ENCODE measurements at regions not wholly inside any gene's neighbourhood (a gene's known extent, or its start where the extent isn't known, plus 50 kb on each side); places are given as distances from the start of the nearest gene placed in this dataset.

GRCh38 chr13:81779876-81780275 lies 1439.0 kb upstream of the SPRY2 start:
- Histone ChIP-seq H3K27ac (ENCODE audit: low read length) (no peak overlapping the region), H3K36me3 (ENCODE audit: control insufficient read depth, insufficient read depth, low read length) (no peaks in the 10 kb centered on the region), H3K4me1 (ENCODE audit: control insufficient read depth, insufficient read depth, low read length) (no peaks in the 10 kb centered on the region), H3K9me3 (ENCODE audit: control insufficient read depth, low read depth, low read length) (no peaks in the 10 kb centered on the region), H3K4me3 (ENCODE audit: low read length) (no peak overlapping the region), H3K27me3 (ENCODE audit: control insufficient read depth, insufficient read depth, low read length) (no peaks in the 10 kb centered on the region)
- DNase-seq: no peak

GRCh38 chr13:81778350-81778749 lies 1437.4 kb upstream of the SPRY2 start:
- no CpG with 5 or more reads among the region's 1 CpG for WGBS (ENCODE audit: insufficient coverage, low lambda C conversion rate)
- Histone ChIP-seq H3K36me3 (ENCODE audit: control insufficient read depth, insufficient read depth, low read length) (no peaks in the 10 kb centered on the region), H3K4me3 (ENCODE audit: low read length) (no peak overlapping the region), H3K27ac (ENCODE audit: low read length) (no peak overlapping the region), H3K9me3 (ENCODE audit: control insufficient read depth, low read depth, low read length) (no peaks in the 10 kb centered on the region), H3K4me1 (ENCODE audit: control insufficient read depth, insufficient read depth, low read length) (no peaks in the 10 kb centered on the region), H3K27me3 (ENCODE audit: control insufficient read depth, insufficient read depth, low read length) (no peaks in the 10 kb centered on the region)
- no peak for DNase-seq

- H3K4me3 ChIP-seq (ENCODE audit: low read length): no peak overlapping the region
- H3K4me1 ChIP-seq (ENCODE audit: control insufficient read depth, insufficient read depth, low read length): peaks cover 12% of the 10 kb centered on the region
- no peak overlapping the region for H3K27ac ChIP-seq (ENCODE audit: low read length)
- H3K27me3 ChIP-seq (ENCODE audit: control insufficient read depth, insufficient read depth, low read length): no peaks in the 10 kb centered on the region
- no CpG with 5 or more reads among the region's 1 CpG for WGBS (ENCODE audit: insufficient coverage, low lambda C conversion rate)
- no peak for DNase-seq
- no peaks in the 10 kb centered on the region for H3K9me3 ChIP-seq (ENCODE audit: control insufficient read depth, low read depth, low read length)
- no peaks in the 10 kb centered on the region for H3K36me3 ChIP-seq (ENCODE audit: control insufficient read depth, insufficient read depth, low read length)
Observed at GRCh38 chr13:81773263-81773662, 1432.3 kb upstream of the SPRY2 start.

GRCh38 chr13:81771951-81772350 lies 1431.0 kb upstream of the SPRY2 start:
- H3K27ac ChIP-seq (ENCODE audit: low read length): peak overlapping the region; percentile 79
- no peak overlapping the region for H3K4me3 ChIP-seq (ENCODE audit: low read length)
- no peaks in the 10 kb centered on the region for H3K27me3 ChIP-seq (ENCODE audit: control insufficient read depth, insufficient read depth, low read length)
- H3K36me3 ChIP-seq (ENCODE audit: control insufficient read depth, insufficient read depth, low read length): no peaks in the 10 kb centered on the region
- H3K9me3 ChIP-seq (ENCODE audit: control insufficient read depth, low read depth, low read length): no peaks in the 10 kb centered on the region
- 63% methylated on average over 1 of the region's 2 CpGs for WGBS (ENCODE audit: insufficient coverage, low lambda C conversion rate)
- peaks cover 12% of the 10 kb centered on the region for H3K4me1 ChIP-seq (ENCODE audit: control insufficient read depth, insufficient read depth, low read length)
- peak; percentile 23 to 54 for DNase-seq

- Histone ChIP-seq H3K4me1 (ENCODE audit: control insufficient read depth, insufficient read depth, low read length) (peaks cover 12% of the 10 kb centered on the region), H3K27me3 (ENCODE audit: control insufficient read depth, insufficient read depth, low read length) (no peaks in the 10 kb centered on the region), H3K4me3 (ENCODE audit: low read length) (no peak overlapping the region), H3K9me3 (ENCODE audit: control insufficient read depth, low read depth, low read length) (no peaks in the 10 kb centered on the region), H3K36me3 (ENCODE audit: control insufficient read depth, insufficient read depth, low read length) (no peaks in the 10 kb centered on the region), H3K27ac (ENCODE audit: low read length) (peak overlapping the region; percentile 79)
- 29% methylated on average over 2 of the region's 2 CpGs for WGBS (ENCODE audit: insufficient coverage, low lambda C conversion rate)
- peak; percentile 26 to 76 for DNase-seq
Observed at GRCh38 chr13:81770868-81771505, 1430.1 kb upstream of the SPRY2 start.

GRCh38 chr13:81762449-81762848 lies 1421.5 kb upstream of the SPRY2 start:
- Histone ChIP-seq H3K27ac (ENCODE audit: low read length) (no peak overlapping the region), H3K4me1 (ENCODE audit: control insufficient read depth, insufficient read depth, low read length) (peaks cover 3% of the 10 kb centered on the region), H3K36me3 (ENCODE audit: control insufficient read depth, insufficient read depth, low read length) (no peaks in the 10 kb centered on the region), H3K9me3 (ENCODE audit: control insufficient read depth, low read depth, low read length) (peaks cover 10% of the 10 kb centered on the region), H3K4me3 (ENCODE audit: low read length) (no peak overlapping the region), H3K27me3 (ENCODE audit: control insufficient read depth, insufficient read depth, low read length) (no peaks in the 10 kb centered on the region)
- no CpG with 5 or more reads among the region's 1 CpG for WGBS (ENCODE audit: insufficient coverage, low lambda C conversion rate)
- DNase-seq: no peak

- whole genome bisulfite sequencing (ENCODE audit: insufficient coverage, low lambda C conversion rate): no CpG with 5 or more reads among the region's 2 CpGs
- Histone ChIP-seq H3K9me3 (ENCODE audit: control insufficient read depth, low read depth, low read length) (peaks cover 10% of the 10 kb centered on the region), H3K4me3 (ENCODE audit: low read length) (no peak overlapping the region), H3K27me3 (ENCODE audit: control insufficient read depth, insufficient read depth, low read length) (no peaks in the 10 kb centered on the region), H3K4me1 (ENCODE audit: control insufficient read depth, insufficient read depth, low read length) (peaks cover 3% of the 10 kb centered on the region), H3K27ac (ENCODE audit: low read length) (peak overlapping the region; percentile 7), H3K36me3 (ENCODE audit: control insufficient read depth, insufficient read depth, low read length) (no peaks in the 10 kb centered on the region)
- DNase-seq: peak in 1 of 2 donors; percentile 46
Observed at GRCh38 chr13:81760316-81760715, 1419.4 kb upstream of the SPRY2 start.

- peaks cover 10% of the 10 kb centered on the region for H3K9me3 ChIP-seq (ENCODE audit: control insufficient read depth, low read depth, low read length)
- H3K27me3 ChIP-seq (ENCODE audit: control insufficient read depth, insufficient read depth, low read length): no peaks in the 10 kb centered on the region
- no peak overlapping the region for H3K4me3 ChIP-seq (ENCODE audit: low read length)
- H3K4me1 ChIP-seq (ENCODE audit: control insufficient read depth, insufficient read depth, low read length): peaks cover 3% of the 10 kb centered on the region
- H3K27ac ChIP-seq (ENCODE audit: low read length): peak overlapping the region; percentile 2
- no peaks in the 10 kb centered on the region for H3K36me3 ChIP-seq (ENCODE audit: control insufficient read depth, insufficient read depth, low read length)
- DNase-seq: peak; percentile 26 to 61
Observed at GRCh38 chr13:81757348-81757970, 1416.5 kb upstream of the SPRY2 start.

GRCh38 chr13:81745391-81745790 lies 1404.5 kb upstream of the SPRY2 start:
- H3K4me1 ChIP-seq (ENCODE audit: control insufficient read depth, insufficient read depth, low read length): no peaks in the 10 kb centered on the region
- H3K4me3 ChIP-seq (ENCODE audit: low read length): no peak overlapping the region
- no peaks in the 10 kb centered on the region for H3K36me3 ChIP-seq (ENCODE audit: control insufficient read depth, insufficient read depth, low read length)
- no peaks in the 10 kb centered on the region for H3K27me3 ChIP-seq (ENCODE audit: control insufficient read depth, insufficient read depth, low read length)
- no peaks in the 10 kb centered on the region for H3K9me3 ChIP-seq (ENCODE audit: control insufficient read depth, low read depth, low read length)
- WGBS (ENCODE audit: insufficient coverage, low lambda C conversion rate): 100% methylated on average over 1 of the region's 4 CpGs
- DNase-seq: no peak
- no peak overlapping the region for H3K27ac ChIP-seq (ENCODE audit: low read length)

GRCh38 chr13:81738364-81738763 lies 1397.4 kb upstream of the SPRY2 start:
- no peaks in the 10 kb centered on the region for H3K27me3 ChIP-seq (ENCODE audit: control insufficient read depth, insufficient read depth, low read length)
- H3K36me3 ChIP-seq (ENCODE audit: control insufficient read depth, insufficient read depth, low read length): no peaks in the 10 kb centered on the region
- DNase-seq: no peak
- H3K9me3 ChIP-seq (ENCODE audit: control insufficient read depth, low read depth, low read length): no peaks in the 10 kb centered on the region
- no peak overlapping the region for H3K27ac ChIP-seq (ENCODE audit: low read length)
- WGBS (ENCODE audit: insufficient coverage, low lambda C conversion rate): no CpG with 5 or more reads among the region's 1 CpG
- no peaks in the 10 kb centered on the region for H3K4me1 ChIP-seq (ENCODE audit: control insufficient read depth, insufficient read depth, low read length)
- no peak overlapping the region for H3K4me3 ChIP-seq (ENCODE audit: low read length)
